BE2C (cell line): ENCODE measurements at regions not wholly inside any gene's neighbourhood (a gene's known extent, or its start where the extent isn't known, plus 50 kb on each side); places are given as distances from the start of the nearest gene placed in this dataset.

Source experiments
- DNase-seq: peaks from one replicate; pipeline ENCODE4 v3.0.0-alpha.2; 2020
- H3K27me3 ChIP-seq: fragments of 250-450 bp; sonication (Bioruptor Pico); 2 replicates; pipeline ENCODE4 v1.5.1; 2020; ENCODE audit warnings: mild to moderate bottlenecking
- H3K36me3 ChIP-seq: fragments of 250-450 bp; sonication (Bioruptor Pico); 2 replicates; pipeline ENCODE4 v1.5.1; 2020; ENCODE audit warnings: mild to moderate bottlenecking
- H3K4me1 ChIP-seq: fragments of 250-450 bp; sonication (Bioruptor Pico); 2 replicates; pipeline ENCODE4 v1.5.1; 2020
- H3K4me3 ChIP-seq: 2 replicates; pipeline ENCODE4 v1.5.1; 2011; ENCODE audit warnings: low read depth, low read length
- H3K9me3 ChIP-seq: fragments of 250-450 bp; sonication (Bioruptor Pico); 2 replicates; pipeline ENCODE4 v1.5.1; 2020
- CTCF ChIP-seq: IDR thresholded peaks from 2 replicates; pipeline ENCODE4 v1.5.1; 2012; ENCODE audit warnings: mild to moderate bottlenecking, low read depth, low read length

DNA sequence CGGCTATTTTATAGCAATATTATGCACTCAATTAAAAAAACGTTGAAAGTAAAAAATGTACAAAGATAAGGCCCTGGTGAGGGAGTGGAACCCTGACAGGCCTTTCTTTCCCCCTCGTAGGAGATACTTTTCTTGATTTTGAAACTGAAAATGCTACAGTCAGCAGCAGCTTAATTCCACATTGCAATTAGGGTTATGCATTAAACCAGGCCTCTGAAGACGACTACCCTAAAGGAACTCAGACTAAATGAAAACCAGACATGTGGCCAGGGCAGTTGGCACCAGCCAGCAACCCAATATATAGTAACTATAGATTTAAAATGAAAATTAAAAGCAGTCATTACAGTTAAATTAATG, 463.2 kb upstream of the MAF start:
- Histone ChIP-seq H3K27me3 (no peaks in the 10 kb centered on the region), H3K4me1 (no peaks in the 10 kb centered on the region), H3K9me3 (no peaks in the 10 kb centered on the region), H3K4me3 (no peak overlapping the region), H3K36me3 (no peaks in the 10 kb centered on the region)
- no peak for DNase-seq
- TF ChIP-seq CTCF: no peak

GRCh38 chr16:80063031-80063712, 462.6 kb upstream of the MAF start:
- DNase-seq: no peak
- TF ChIP-seq CTCF: no peak
- Histone ChIP-seq H3K4me1 (no peaks in the 10 kb centered on the region), H3K27me3 (no peaks in the 10 kb centered on the region), H3K9me3 (no peaks in the 10 kb centered on the region), H3K36me3 (no peaks in the 10 kb centered on the region), H3K4me3 (no peak overlapping the region)

DNA sequence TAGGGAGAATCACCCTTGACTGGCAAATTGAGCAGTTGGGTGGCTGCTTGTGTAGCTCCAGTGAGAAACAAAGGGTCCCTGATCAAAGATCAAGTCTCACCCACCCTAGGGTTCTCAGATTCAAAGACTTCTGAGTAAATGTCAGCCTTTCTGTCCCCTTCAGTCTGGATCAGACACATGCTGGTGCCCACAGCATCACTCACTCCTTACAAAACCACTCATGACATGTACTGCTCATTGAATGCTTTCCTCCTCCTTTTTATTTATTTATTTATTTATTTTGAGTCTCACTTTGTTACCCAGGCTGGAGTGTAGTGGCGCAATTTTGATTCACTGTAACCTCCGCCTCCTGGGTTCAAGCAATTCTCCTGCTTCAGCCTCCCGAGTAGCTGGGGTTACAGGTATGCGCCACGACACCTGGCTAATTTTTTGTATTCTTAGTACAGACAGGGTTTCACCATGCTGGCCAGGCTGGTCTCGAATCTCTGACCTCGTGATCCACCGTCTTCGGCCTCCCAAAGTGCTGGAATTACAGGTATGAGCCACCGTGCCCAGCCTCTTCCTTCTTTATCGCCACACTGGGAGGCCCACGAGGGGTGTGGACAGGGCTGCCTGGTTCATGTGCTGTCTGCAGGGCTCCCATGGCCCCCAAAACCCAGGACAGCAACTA, 462.0 kb upstream of the MAF start:
- no peaks in the 10 kb centered on the region for H3K4me1 ChIP-seq
- no peak overlapping the region for H3K4me3 ChIP-seq
- no peak for TF ChIP-seq CTCF
- DNase-seq: no peak
- H3K9me3 ChIP-seq: no peaks in the 10 kb centered on the region
- no peaks in the 10 kb centered on the region for H3K27me3 ChIP-seq
- no peaks in the 10 kb centered on the region for H3K36me3 ChIP-seq

GRCh38 chr16:80060470-80060869, 459.9 kb upstream of the MAF start:
- Histone ChIP-seq H3K36me3 (no peaks in the 10 kb centered on the region), H3K4me3 (no peak overlapping the region), H3K9me3 (no peaks in the 10 kb centered on the region), H3K4me1 (no peaks in the 10 kb centered on the region), H3K27me3 (no peaks in the 10 kb centered on the region)
- no peak for DNase-seq
- TF ChIP-seq CTCF: no peak

GRCh38 chr16:80059836-80060235, 459.3 kb upstream of the MAF start:
- H3K9me3 ChIP-seq: no peaks in the 10 kb centered on the region; the same call in 1 of the 2 replicates
- no peak overlapping the region for H3K4me3 ChIP-seq
- no peaks in the 10 kb centered on the region for H3K36me3 ChIP-seq
- DNase-seq: no peak
- TF ChIP-seq CTCF: no peak
- no peaks in the 10 kb centered on the region for H3K4me1 ChIP-seq
- H3K27me3 ChIP-seq: no peaks in the 10 kb centered on the region

DNA sequence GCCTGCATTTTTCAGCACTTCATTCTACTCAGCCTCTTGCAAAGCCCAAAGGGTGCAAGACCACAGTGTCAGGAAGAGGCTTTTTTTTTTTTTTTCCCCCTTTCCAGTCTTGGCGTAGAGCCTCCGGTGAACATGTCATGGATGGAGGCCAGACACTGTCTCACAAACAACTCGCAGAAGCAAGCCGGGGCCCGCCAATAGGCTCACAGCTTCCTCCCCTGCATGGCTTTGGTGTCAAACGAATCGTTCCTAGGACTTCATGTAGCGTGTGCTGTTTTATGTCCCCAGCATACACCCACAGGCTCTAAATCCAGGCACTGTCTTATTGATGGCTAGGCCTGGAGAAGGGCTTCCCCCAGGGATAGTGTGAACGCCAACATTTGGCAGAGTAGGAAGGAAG, 457.7 kb upstream of the MAF start:
- no peaks in the 10 kb centered on the region for H3K4me1 ChIP-seq
- no peaks in the 10 kb centered on the region; the same call in 1 of the 2 replicates for H3K9me3 ChIP-seq
- H3K4me3 ChIP-seq: no peak overlapping the region
- DNase-seq: no peak
- no peaks in the 10 kb centered on the region for H3K27me3 ChIP-seq
- no peak for TF ChIP-seq CTCF
- H3K36me3 ChIP-seq: no peaks in the 10 kb centered on the region
